Nephron (organoid): ENCODE measurements at regions not wholly inside any gene's neighbourhood (a gene's known extent, or its start where the extent isn't known, plus 50 kb on each side); places are given as distances from the start of the nearest gene placed in this dataset.

ENCODE experiments used
- H3K27ac Mint-ChIP-seq, 3 experiments: 2 replicates each; pipeline ENCODE4 v1.8.0; 2020; ENCODE audit warnings: mixed read lengths in 3 of 3, mild to moderate bottlenecking in 2 of 3, moderate library complexity in 1 of 3
- H3K27me3 Mint-ChIP-seq: 2 replicates; pipeline ENCODE4 v1.8.0; 2021; ENCODE audit warnings: low read depth, mild to moderate bottlenecking, moderate library complexity, mixed read lengths
- H3K36me3 Mint-ChIP-seq: 2 replicates; pipeline ENCODE4 v1.8.0; 2020; ENCODE audit warnings: low read depth, mixed read lengths
- H3K4me1 Mint-ChIP-seq: 2 replicates; pipeline ENCODE4 v1.8.0; 2020; ENCODE audit warnings: mixed read lengths
- H3K4me3 Mint-ChIP-seq, 3 experiments: 2 replicates each; pipeline ENCODE4 v1.8.0; 2020; ENCODE audit warnings: mild to moderate bottlenecking in 3 of 3, mixed read lengths in 3 of 3, moderate library complexity in 2 of 3
- H3K9me3 Mint-ChIP-seq: 2 replicates; pipeline ENCODE4 v1.8.0; 2020; ENCODE audit warnings: mixed read lengths
- CTCF ChIP-seq, 3 experiments: fragments of 200-600 bp; sonication (generic); IDR thresholded peaks; one replicate each; pipeline ENCODE4 v1.5.0; 2021; ENCODE audit warnings: antibody characterized with exemption in 3 of 3; ENCODE audit not compliant: unreplicated experiment in 3 of 3

GRCh38 chrX:40521868-40522450 is 58.8 kb upstream of the ATP6AP2 start:
- no peak for TF ChIP-seq CTCF (IDR thresholded peaks at IDR 0.05; ENCODE audit: unreplicated experiment in 3 of 3)
- peaks cover 22% of the 10 kb centered on the region for H3K9me3 Mint-ChIP-seq
- no peaks in the 10 kb centered on the region for H3K36me3 Mint-ChIP-seq
- H3K4me1 Mint-ChIP-seq: no peaks in the 10 kb centered on the region
- no peak overlapping the region for H3K4me3 Mint-ChIP-seq
- peaks cover 12% of the 10 kb centered on the region for H3K27me3 Mint-ChIP-seq
- no peak overlapping the region for H3K27ac Mint-ChIP-seq

- Mint-ChIP-seq H3K36me3 (no peaks in the 10 kb centered on the region), H3K27me3 (peaks cover 6% of the 10 kb centered on the region), H3K4me1 (no peaks in the 10 kb centered on the region), H3K27ac (no peak overlapping the region), H3K9me3 (peaks cover 29% of the 10 kb centered on the region), H3K4me3 (no peak overlapping the region)
- TF ChIP-seq CTCF (IDR thresholded peaks at IDR 0.05; ENCODE audit: unreplicated experiment in 3 of 3): no peak
These were observed 66.4 kb upstream of the ATP6AP2 start for GRCh38 chrX:40514376-40514775.

GRCh38 chrX:40513835-40514234 is 66.9 kb upstream of the ATP6AP2 start:
- Mint-ChIP-seq H3K4me1 (no peaks in the 10 kb centered on the region), H3K27ac (peak overlapping the region in 1 of 3 experiments; percentile 27), H3K9me3 (peaks cover 35% of the 10 kb centered on the region), H3K36me3 (no peaks in the 10 kb centered on the region), H3K27me3 (peaks cover 6% of the 10 kb centered on the region), H3K4me3 (no peak overlapping the region)
- TF ChIP-seq CTCF (IDR thresholded peaks at IDR 0.05; ENCODE audit: unreplicated experiment in 3 of 3): no peak

- no peaks in the 10 kb centered on the region for H3K36me3 Mint-ChIP-seq
- H3K27ac Mint-ChIP-seq: no peak overlapping the region
- no peaks in the 10 kb centered on the region for H3K4me1 Mint-ChIP-seq
- H3K27me3 Mint-ChIP-seq: peaks cover 3% of the 10 kb centered on the region
- H3K4me3 Mint-ChIP-seq: no peak overlapping the region
- no peak for TF ChIP-seq CTCF (IDR thresholded peaks at IDR 0.05; ENCODE audit: unreplicated experiment in 3 of 3)
- peaks cover 30% of the 10 kb centered on the region for H3K9me3 Mint-ChIP-seq
These were observed 67.8 kb upstream of the ATP6AP2 start for GRCh38 chrX:40513012-40513411.

GRCh38 chrX:40511258-40511657 is 69.5 kb upstream of the ATP6AP2 start:
- Mint-ChIP-seq H3K4me1 (no peaks in the 10 kb centered on the region), H3K4me3 (no peak overlapping the region), H3K27ac (no peak overlapping the region), H3K9me3 (peaks cover 30% of the 10 kb centered on the region), H3K27me3 (peaks cover 9% of the 10 kb centered on the region), H3K36me3 (no peaks in the 10 kb centered on the region)
- no peak for TF ChIP-seq CTCF (IDR thresholded peaks at IDR 0.05; ENCODE audit: unreplicated experiment in 3 of 3)

- Mint-ChIP-seq H3K27me3 (peaks cover 9% of the 10 kb centered on the region), H3K27ac (peak overlapping the region in 1 of 3 experiments; percentile 59), H3K4me3 (no peak overlapping the region), H3K36me3 (no peaks in the 10 kb centered on the region), H3K9me3 (peaks cover 25% of the 10 kb centered on the region), H3K4me1 (peaks cover 11% of the 10 kb centered on the region)
- no peak for TF ChIP-seq CTCF (IDR thresholded peaks at IDR 0.05; ENCODE audit: unreplicated experiment in 3 of 3)
These were observed 72.2 kb upstream of the ATP6AP2 start for GRCh38 chrX:40508560-40508959.
